ENCODE measurements at regions not wholly inside any gene's neighbourhood (a gene's known extent, or its start where the extent isn't known, plus 50 kb on each side); places are given as distances from the start of the nearest gene placed in this dataset.
"Not testable (repeated sequence)": the region's sequence is repeated elsewhere in the genome, so short reads cannot be mapped to it uniquely, and the experiment has no call there.

GRCh38 chr1:200496937-200497336 is 87.1 kb upstream of the ZNF281 start:
- no peak for DNase-seq

GRCh38 chr1:200495901-200496300 is 86.1 kb upstream of the ZNF281 start:
- no peak for DNase-seq

GRCh38 chr1:200493344-200493743 is 83.5 kb upstream of the ZNF281 start:
- DNase-seq: no peak

GRCh38 chr1:200491103-200491502 is 81.3 kb upstream of the ZNF281 start:
- DNase-seq: no peak

- DNase-seq: no peak
These were observed 80.3 kb upstream of the ZNF281 start for GRCh38 chr1:200490183-200490582.

- peak; percentile 76 for DNase-seq
These were observed 78.7 kb upstream of the ZNF281 start for GRCh38 chr1:200488375-200489165.

- no peak for DNase-seq
These were observed 77.8 kb upstream of the ZNF281 start for GRCh38 chr1:200487650-200488049.

- DNase-seq: no peak
These were observed 76.8 kb upstream of the ZNF281 start for GRCh38 chr1:200486634-200487033.

GRCh38 chr1:200484438-200484946 is 74.7 kb upstream of the ZNF281 start:
- not testable (repeated sequence) for DNase-seq

- no peak for DNase-seq
These were observed 73.8 kb upstream of the ZNF281 start for GRCh38 chr1:200483491-200484143.

- no peak for DNase-seq
These were observed 71.1 kb upstream of the ZNF281 start for GRCh38 chr1:200480964-200481363.

- DNase-seq: no peak
These were observed 70.0 kb upstream of the ZNF281 start for GRCh38 chr1:200479816-200480215.

GRCh38 chr1:200478945-200479558 is 69.2 kb upstream of the ZNF281 start:
- DNase-seq: no peak

- no peak for DNase-seq
These were observed 68.4 kb upstream of the ZNF281 start for GRCh38 chr1:200478239-200478623.

- no peak for DNase-seq
These were observed 64.8 kb upstream of the ZNF281 start for GRCh38 chr1:200474633-200475032.

- no peak for DNase-seq
These were observed 64.0 kb upstream of the ZNF281 start for GRCh38 chr1:200473698-200474371.

GRCh38 chr1:200471739-200472138 is 61.9 kb upstream of the ZNF281 start:
- no peak for DNase-seq

- DNase-seq: no peak
These were observed 58.6 kb upstream of the ZNF281 start for GRCh38 chr1:200468264-200469001.

- DNase-seq: no peak
These were observed 55.1 kb upstream of the ZNF281 start for GRCh38 chr1:200464784-200465400.
